Thyroid gland (tissue), 4 donors: ENCODE measurements at regions not wholly inside any gene's neighbourhood (a gene's known extent, or its start where the extent isn't known, plus 50 kb on each side); places are given as distances from the start of the nearest gene placed in this dataset.

Source experiments
- DNase-seq, 2 donors: peaks; one replicate each; pipeline ENCODE4 v3.0.0-alpha.2; 2019
- H3K27ac ChIP-seq, 3 donors: fragments of 200-600 bp; sonication (generic); 1 replicate in 2 of 3; 2 replicates in 1 of 3; pipeline ENCODE4 v1.5.1; 2016 to 2019; ENCODE audit warnings: mild to moderate bottlenecking in 1 of 3, moderate library complexity in 1 of 3
- H3K27me3 ChIP-seq: fragments of 200-600 bp; sonication (generic); one replicate; pipeline ENCODE4 v1.5.1; 2019
- H3K36me3 ChIP-seq, 2 donors: fragments of 200-600 bp; sonication (generic); one replicate each; pipeline ENCODE4 v1.5.1; 2016 to 2019
- H3K4me1 ChIP-seq, 2 donors: fragments of 200-600 bp; sonication (generic); one replicate each; pipeline ENCODE4 v1.5.1; 2017 to 2019
- H3K4me3 ChIP-seq, 3 donors: fragments of 200-600 bp; sonication (generic); replicated peaks in 1 of 3; 1 replicate in 2 of 3; 2 replicates in 1 of 3; pipeline ENCODE4 v1.5.1; 2016; ENCODE audit warnings: mild to moderate bottlenecking in 1 of 3
- H3K9me3 ChIP-seq: fragments of 200-600 bp; sonication (generic); one replicate; pipeline ENCODE4 v1.5.1; 2017
- CTCF ChIP-seq, 6 experiments: fragments of 200-600 bp in 3 of 6; fragments of 450-650 bp in 3 of 6; sonication (generic) in 3 of 6; IDR thresholded peaks; one replicate each; pipeline ENCODE4 v1.5.1; 2016 to 2019; ENCODE audit warnings: antibody characterized with exemption in 6 of 6, mild to moderate bottlenecking in 2 of 6, inconsistent platforms in 1 of 6, moderate library complexity in 1 of 6
- POLR2A ChIP-seq, 2 donors: fragments of 450-650 bp; IDR thresholded peaks; one replicate each; pipeline ENCODE4 v1.6.1; 2017; ENCODE audit warnings: antibody characterized with exemption in 2 of 2, mild to moderate bottlenecking in 2 of 2, moderate library complexity in 1 of 2
- WGBS, 2 donors: methylation state at CpG; one replicate each; pipeline ENCODE4 v1.1.5; 2017; 5-methylcytosine and 5-hydroxymethylcytosine counted together
- intact Hi-C: fragments of 100-400 bp; cut with DNase I; formaldehyde crosslinking; loops from one replicate; pipeline ENCODE4 v1.15.1; 2023

DNA sequence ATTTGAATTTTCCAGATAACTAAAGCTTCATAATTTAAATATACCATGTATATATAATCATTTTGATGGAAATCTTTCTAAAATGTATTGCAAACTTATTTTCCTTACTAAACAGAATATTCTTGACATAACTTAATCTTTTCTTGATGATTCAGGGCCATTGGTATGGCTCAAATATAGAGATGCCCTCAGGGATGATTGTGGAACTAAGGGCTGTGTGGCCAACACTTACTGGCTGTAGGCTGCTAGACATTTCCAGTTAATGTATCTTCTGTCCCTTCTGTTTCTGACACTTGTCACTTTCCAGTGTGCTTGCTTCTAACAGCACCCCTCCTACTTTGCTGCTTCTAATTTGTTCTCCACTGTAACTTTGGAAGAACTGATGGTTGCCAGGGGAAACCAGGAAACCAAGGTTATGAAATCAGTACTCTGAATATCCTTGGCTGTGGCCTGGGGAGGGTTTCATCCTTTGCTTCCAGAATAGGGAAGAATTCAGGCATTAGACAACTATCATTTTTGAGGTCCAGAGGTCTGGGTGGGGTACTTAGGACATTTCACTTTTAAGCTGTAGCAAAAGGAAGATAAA is 697.2 kb downstream of the ETS1 start:
- intact Hi-C loops = no loop called here
- Histone ChIP-seq H3K27me3 (no peaks in the 10 kb centered on the region), H3K36me3 (no peaks in the 10 kb centered on the region), H3K9me3 (no peaks in the 10 kb centered on the region), H3K4me3 (no peak overlapping the region), H3K27ac (no peak overlapping the region), H3K4me1 (no peaks in the 10 kb centered on the region)
- no peak for DNase-seq
- TF ChIP-seq CTCF (IDR thresholded peaks at IDR 0.05) (no peak), POLR2A (IDR thresholded peaks at IDR 0.05) (no peak)

DNA sequence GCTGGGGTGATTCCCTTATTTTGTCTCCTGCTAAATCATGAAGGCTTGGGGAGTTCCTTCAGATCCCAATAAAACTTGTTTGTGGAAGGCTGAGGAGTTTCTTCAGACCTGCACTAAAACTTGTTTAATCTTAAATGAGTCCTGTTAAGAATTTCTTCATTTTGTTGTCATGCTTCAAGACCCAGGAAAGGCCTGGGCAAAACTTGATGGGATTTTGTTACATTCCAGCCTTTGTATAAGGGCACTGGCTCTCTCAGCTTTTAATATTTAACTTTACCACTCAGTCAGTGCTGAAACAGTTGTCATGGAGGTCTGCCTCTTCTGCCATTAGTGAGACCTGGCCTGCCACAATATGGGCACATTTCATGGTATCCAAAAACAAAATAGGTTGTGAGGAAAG is 699.0 kb downstream of the ETS1 start:
- no peak overlapping the region for H3K27ac ChIP-seq
- H3K9me3 ChIP-seq = no peaks in the 10 kb centered on the region
- DNase-seq = no peak
- H3K4me3 ChIP-seq = no peak overlapping the region
- TF ChIP-seq POLR2A (IDR thresholded peaks at IDR 0.05) (no peak), CTCF (IDR thresholded peaks at IDR 0.05) (no peak)
- intact Hi-C loops = no loop called here
- no peaks in the 10 kb centered on the region for H3K36me3 ChIP-seq
- H3K27me3 ChIP-seq = no peaks in the 10 kb centered on the region
- no peaks in the 10 kb centered on the region for H3K4me1 ChIP-seq

GRCh38 chr11:127875131-127875530 is 712.2 kb downstream of the ETS1 start:
- 47 to 66% methylated on average over 2 of the region's 2 CpGs for WGBS, 2 donors
- no peak for DNase-seq
- Histone ChIP-seq H3K27ac (no peak overlapping the region), H3K27me3 (no peaks in the 10 kb centered on the region), H3K9me3 (no peaks in the 10 kb centered on the region), H3K36me3 (no peaks in the 10 kb centered on the region), H3K4me1 (no peaks in the 10 kb centered on the region), H3K4me3 (no peak overlapping the region)
- intact Hi-C loops = no loop called here
- TF ChIP-seq POLR2A (IDR thresholded peaks at IDR 0.05) (no peak), CTCF (IDR thresholded peaks at IDR 0.05) (no peak)

- H3K27me3 ChIP-seq = no peaks in the 10 kb centered on the region
- DNase-seq = no peak
- no peak overlapping the region for H3K27ac ChIP-seq
- no peaks in the 10 kb centered on the region for H3K36me3 ChIP-seq
- no peaks in the 10 kb centered on the region for H3K9me3 ChIP-seq
- intact Hi-C loops = no loop called here
- H3K4me1 ChIP-seq = no peaks in the 10 kb centered on the region
- no peak overlapping the region for H3K4me3 ChIP-seq
- TF ChIP-seq POLR2A (IDR thresholded peaks at IDR 0.05) (no peak), CTCF (IDR thresholded peaks at IDR 0.05) (no peak)
Observed at GRCh38 chr11:127873478-127873877, 713.9 kb downstream of the ETS1 start.

DNA sequence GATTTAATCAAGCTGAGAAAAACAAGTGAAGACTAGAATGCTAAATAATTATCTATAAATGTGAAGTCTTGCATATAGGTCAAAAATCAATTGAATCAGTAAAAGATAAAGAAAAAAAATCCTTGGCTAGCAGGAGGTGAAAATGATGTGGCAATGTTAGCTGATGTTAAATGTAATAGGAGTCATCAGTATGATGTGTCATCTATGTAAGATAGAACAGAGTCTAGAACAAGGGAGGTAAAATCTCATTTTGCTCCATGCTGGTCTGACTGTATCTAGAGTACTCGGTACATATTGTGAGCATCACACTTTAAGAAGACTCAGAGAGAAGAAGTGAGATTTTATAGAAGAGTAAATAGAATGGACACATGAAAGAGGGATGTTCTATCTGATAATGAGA is 721.2 kb downstream of the ETS1 start:
- 94 to 98% methylated on average over 1 of the region's 1 CpG for WGBS, 2 donors
- Histone ChIP-seq H3K27me3 (no peaks in the 10 kb centered on the region), H3K4me1 (no peaks in the 10 kb centered on the region), H3K27ac (no peak overlapping the region), H3K4me3 (no peak overlapping the region), H3K9me3 (no peaks in the 10 kb centered on the region), H3K36me3 (no peaks in the 10 kb centered on the region)
- no peak for DNase-seq
- TF ChIP-seq POLR2A (IDR thresholded peaks at IDR 0.05) (no peak), CTCF (IDR thresholded peaks at IDR 0.05) (no peak)
- intact Hi-C loops = no loop called here
